A172 (cell line): ENCODE measurements at regions not wholly inside any gene's neighbourhood (a gene's known extent, or its start where the extent isn't known, plus 50 kb on each side); places are given as distances from the start of the nearest gene placed in this dataset.

ENCODE experiments used
- DNase-seq: peaks from one replicate; pipeline ENCODE4 v3.0.0-alpha.2; 2015; ENCODE audit warnings: low spot score

DNA sequence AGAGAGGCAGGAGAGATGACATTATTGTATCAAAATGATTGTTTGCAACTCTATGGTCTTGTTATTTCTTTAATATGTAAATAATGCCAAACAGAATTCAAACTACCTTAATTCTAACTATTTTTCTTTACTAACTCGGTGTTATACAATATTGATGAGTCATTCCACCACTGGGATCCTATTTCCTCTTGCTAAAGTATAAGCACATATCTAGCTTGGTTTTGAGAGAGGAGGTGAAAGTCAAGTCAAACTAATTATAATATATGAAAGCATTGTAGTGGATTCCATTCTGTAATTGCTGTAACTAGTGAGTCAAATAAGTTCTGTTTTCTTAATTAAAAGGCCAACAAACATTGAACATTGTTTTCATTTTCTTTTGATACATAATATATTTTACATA, 837.6 kb downstream of the PDHA2 start:
- DNase-seq, result peak; percentile 19

DNA sequence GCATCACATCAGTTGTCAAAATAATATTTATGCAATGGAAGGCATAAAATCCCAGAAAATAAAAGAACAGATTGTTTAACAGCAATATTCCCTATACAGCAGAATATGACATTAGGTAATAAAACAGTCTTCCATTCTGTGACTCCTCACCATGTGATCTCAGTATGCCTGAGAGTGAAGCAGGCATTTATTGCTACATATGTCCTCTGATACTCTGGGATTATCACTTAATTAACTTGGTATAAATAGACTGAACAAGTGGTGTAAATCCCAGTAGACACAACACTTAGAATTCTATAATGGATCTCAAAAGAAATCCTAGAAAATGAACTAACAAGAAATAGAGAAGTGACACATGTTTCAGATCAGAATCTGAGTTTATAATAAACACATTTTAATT, 841.3 kb downstream of the PDHA2 start:
- no peak for DNase-seq

DNA sequence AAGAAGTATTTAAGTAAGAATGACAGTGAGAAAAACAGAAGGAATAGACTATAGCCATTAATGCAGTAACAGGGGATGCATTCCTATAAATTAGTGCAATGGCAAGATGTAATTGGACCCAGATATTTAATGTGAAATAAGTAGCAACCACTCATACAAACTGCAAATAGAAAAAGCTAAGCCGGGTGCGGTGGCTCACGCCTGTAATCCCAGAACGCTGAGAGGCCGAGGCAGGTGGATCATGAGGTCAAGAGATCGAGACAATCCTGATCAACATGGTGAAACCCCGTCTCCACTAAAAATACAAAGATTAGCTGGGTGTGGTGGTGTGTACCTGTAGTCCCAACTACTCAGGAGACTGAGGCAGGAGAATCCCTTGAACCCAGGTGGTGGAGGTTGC, 845.8 kb downstream of the PDHA2 start:
- DNase-seq, result no peak

DNA sequence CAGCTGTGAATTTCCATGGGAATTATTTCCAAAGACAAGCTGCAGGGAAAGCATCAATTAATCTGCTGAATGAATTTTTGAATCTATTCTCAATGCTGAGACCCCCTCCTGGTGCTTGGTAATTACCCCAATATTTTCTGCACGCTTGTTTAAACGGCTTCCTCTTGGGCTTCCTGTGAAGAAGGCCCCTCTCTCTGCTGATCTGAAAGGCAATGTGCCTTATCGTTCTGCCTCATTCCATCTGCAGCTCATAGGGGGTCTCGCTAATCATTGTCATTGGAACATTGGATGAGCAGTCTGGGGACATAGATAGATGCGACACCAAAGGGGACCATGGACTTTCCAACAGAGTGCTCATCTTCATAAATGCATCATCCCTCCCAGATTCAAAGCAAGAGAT, 851.6 kb downstream of the PDHA2 start:
- DNase-seq, result no peak

GRCh38 chr4:96698831-96699230, 858.9 kb downstream of the PDHA2 start:
- DNase-seq, result no peak

DNA sequence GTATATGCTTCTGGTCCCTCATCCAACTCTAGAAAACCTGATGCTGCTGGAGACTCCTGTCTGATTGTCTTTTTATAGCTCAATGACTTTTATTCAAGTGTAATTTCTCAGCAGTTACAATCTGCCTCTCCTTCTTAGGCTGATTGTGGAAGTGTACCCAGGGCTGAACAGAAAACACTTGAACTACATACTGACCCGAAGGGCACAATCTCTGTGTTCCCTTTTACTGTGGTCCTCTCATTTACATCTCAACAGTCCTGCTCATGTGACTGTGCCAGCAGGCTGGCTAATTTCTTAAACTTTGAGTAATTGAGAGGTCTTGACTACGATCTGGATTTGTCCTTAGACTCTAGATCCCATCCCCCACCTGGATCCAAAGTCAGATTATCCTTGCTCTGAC, 863.4 kb downstream of the PDHA2 start:
- no peak for DNase-seq

DNA sequence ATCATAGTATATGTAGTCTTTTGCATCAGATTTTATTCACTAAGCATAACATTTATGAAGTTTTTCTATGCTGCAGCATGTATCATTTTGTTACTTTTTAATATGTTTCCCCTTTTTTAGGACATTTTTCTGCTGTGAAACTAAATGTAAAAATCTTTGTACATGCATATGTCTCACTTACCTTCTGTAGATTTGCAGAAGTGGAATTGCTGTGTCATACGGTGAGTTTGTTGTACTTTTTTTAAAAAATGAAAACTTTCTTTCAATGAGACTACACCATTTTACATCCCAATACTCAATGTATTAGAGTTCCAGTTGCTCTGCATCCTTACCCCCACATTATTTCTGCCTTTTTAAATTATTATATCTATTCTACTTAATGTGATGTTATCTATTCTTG, 868.9 kb downstream of the PDHA2 start:
- no peak for DNase-seq

DNA sequence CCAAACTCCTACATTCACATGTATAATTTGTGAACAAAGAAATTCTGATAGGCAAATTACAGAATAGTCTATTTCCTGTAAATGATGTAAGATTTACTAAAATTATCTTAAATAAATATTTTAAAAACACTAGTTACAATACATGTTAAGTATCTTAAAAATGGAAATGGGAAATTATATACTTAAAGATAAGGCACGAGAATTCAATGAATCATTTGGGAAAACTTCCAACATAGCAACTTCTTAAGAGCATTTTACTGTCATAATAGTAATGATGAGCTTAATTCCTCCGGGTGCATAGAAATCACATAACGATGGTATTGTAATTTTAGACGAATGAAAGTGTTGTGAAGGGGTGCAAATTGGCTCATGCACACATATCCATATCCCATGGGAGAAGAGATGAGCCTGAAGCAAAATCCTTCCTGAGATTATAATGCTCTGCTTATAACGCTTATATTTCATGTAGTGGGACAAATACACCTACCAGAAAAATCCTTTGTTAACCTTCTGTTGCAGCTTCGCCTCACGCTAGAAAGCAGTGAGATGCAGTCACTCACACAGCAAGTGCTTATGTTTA, 873.5 kb downstream of the PDHA2 start:
- DNase-seq, result no peak

DNA sequence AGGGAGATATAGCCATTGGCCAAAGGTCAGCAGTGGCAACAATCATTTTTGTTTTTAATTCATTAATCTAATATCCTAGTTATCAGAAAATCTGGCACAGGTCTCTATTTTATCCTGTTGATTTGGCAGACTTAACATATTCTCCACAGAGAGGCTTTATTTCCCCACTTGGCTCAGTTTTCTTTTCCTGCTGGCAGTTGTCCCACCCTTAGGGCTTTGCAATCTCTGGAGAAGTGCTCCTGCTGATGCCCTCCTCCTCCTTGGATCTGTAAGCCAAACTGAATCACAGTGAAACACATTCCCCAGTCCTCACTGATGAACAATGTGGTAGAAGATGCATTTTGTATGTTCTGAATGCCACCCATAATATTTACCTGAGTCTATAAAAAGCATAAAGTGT, 889.7 kb downstream of the PDHA2 start:
- DNase-seq, result no peak

DNA sequence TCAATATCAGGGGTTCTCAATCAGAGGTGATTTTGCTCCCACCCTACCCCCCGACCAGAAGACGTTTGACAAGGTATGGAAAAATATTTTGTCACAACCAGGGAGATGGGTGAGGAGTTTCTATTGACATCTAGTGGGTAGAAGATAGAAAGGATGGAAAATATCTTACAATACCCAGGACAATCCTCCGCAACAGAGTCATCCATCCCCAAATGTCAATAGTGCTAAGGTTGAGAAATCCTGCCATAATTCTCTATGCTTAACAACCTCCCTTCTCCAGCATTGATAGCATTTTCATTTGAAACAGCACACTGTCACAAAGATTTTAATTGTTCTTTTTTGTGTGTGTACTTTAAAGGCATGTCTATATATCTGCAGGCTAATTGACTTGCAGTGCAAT, 890.5 kb downstream of the PDHA2 start:
- no peak for DNase-seq

DNA sequence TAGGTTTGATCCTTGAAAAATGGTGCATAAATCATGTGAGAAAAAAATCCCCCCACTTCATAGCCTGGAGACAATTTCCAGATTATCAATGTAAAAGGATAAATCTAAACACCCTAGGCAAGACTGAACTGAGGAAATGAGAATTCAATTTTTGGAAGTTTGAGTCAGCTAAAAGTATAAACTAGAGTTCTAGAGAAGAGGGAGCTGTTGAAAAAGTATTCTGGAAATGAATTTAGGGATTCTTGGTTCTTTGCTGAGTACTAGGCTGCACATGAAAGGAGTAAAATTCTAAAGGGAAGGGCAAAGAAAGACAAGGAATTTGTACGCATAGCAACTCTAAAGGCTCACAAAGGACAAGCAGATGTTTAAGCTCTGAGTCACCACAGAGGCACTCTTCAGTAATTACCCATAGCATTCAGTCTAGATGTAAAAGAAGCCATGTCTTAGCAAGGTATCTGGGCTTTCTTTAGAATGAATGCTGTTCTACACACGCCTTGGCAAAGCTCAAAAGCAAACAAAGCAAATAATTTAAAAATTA, 896.5 kb downstream of the PDHA2 start:
- DNase-seq, result peak; percentile 85

DNA sequence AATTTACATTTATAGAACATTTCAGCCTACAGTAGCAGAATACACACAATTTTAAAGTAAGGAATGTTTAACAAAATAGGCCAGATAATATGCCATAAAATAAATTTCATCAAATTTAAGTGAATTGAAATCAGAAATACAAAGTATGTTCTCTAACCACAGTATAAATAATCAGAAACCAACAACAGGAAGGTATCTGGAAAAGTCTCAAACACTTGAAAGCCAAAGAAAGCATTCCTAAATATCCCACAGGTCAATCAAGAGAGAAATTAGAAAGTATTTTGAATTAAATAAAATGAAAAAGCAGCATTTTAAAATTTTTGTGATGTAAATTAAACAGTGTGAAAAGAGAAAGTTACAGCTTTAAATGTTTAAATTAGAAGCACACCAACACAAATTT, 899.2 kb downstream of the PDHA2 start:
- DNase-seq, result no peak

DNA sequence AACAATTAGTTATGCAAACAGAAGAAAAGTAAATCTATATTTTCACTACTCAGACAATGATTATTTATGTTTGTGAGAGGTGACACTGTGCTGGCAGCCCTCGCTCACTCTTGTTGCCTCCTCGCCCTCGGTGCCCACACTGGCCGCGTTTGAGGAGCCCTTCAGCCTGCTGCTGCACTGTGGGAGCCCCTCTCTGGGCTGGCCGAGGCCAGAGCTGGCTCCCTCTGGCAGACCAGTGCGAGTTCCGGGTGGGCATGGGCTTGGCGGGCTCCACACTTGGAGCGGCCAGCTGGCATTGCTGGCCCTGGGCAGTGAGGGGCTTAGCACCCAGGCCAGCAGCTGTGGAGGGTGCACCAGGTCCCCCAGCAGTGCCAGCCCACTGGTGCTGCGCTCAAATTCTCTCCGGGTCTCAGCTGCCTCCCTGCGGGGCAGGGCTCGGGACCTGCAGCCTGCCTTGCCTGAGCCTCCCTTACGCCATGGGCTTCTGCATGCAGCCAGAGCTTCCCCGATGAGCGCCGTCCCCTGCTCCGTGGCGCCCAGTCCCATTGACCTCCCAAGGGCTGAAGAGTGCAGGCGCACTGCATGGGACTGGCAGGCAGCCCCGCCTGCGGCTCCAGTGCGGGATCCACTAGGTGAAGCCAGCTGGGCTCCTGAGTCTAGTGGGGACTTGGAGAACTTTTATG, 902.6 kb downstream of the PDHA2 start:
- no peak for DNase-seq

GRCh38 chr4:96744676-96745075, 904.8 kb downstream of the PDHA2 start:
- DNase-seq, result no peak

DNA sequence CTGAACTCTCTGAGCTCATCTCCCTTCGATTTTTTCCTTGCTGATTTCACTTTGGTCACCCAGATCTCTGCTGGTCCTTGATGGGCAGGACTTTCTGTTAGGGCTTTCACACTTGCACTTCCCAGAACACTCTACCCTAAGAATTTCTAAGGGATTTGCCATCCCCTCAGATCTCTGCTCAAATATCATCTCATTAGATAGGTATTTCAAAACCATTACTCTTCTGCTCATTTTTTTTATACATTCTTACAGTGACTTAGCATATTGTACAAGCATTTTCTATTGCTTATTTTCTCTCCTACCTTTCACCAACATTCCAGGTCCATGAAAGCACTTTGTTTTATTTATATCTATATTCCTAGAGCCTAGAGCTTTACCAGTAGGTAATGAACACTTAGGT, 913.3 kb downstream of the PDHA2 start:
- no peak for DNase-seq

DNA sequence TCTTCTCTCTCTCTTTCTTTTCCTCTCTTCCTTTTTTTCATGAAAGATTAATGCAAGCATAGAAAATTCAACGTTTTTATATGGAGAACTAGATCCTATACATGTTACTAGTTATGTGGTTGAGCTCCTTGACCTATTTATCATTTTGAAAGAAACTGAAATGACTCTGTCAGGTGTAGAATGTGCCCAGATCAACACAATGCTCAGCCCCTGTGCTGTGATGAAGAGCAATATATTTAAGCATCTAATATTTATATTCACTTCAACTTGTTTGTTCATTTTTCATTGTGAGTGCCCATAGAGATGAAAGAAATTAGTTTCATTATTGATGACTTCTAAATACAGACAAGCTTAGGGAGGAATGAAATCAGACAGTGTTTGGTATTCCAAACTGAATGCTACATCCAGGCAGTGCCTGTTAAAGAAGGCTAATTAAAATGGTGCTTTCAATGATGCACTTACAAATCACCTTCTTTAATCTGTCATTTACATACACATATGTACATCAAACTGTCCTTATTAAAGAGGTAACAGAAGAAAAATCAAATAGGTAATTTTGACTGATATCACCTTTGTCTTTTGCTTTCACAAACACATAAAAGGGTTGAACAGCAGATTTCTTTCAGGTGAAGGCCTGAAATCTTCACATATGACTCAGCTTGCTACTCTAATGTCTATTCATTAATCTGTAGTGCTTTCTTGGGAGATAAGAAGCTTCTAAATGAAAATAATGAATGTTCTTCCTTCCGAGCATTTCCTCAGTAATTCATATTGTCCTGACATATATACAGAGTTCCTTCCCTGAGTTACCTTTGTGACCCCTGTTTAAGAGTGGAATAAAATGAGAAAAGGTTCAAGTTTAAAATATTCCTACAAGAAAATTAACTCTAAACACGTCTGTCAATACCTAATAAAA, 915.9 kb downstream of the PDHA2 start:
- DNase-seq, result no peak

DNA sequence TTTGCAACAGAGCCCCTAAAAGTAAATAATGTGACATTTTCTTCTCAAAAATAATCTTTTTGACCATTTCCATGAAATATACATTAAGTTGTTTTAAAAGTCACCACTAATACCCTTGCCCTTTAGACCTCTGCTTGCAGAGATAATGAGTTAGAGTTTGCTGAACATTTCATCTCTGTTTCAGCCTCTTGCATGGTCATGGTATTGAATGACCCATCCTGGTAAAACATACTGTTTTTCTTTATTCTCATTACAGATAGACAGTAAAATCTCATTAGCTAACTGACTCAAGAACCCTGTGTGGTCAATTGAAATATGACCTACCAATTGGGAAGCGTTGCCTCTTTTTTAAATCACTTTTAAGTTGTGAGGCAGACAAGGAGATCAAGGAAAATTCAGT, 916.7 kb downstream of the PDHA2 start:
- no peak for DNase-seq

DNA sequence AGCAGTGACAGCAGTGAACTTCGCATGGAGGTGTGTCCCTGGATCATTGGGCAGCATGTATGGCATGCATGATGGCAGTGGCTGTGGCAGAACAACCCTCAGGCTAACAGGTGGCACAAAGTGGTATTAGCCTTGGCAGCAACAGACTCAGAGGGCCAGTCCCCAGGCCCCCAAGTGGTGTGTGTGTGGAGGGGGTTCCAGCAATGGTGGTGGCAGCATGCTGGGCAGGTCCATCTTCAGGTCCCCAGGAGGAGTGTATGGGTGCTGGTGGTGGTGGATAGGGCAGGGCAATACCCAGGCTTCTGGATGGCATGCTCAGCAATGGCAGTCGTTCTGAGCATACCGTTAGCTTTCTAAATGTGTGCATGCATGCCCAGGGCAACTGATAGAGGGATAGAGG, 923.7 kb downstream of the PDHA2 start:
- no peak for DNase-seq

DNA sequence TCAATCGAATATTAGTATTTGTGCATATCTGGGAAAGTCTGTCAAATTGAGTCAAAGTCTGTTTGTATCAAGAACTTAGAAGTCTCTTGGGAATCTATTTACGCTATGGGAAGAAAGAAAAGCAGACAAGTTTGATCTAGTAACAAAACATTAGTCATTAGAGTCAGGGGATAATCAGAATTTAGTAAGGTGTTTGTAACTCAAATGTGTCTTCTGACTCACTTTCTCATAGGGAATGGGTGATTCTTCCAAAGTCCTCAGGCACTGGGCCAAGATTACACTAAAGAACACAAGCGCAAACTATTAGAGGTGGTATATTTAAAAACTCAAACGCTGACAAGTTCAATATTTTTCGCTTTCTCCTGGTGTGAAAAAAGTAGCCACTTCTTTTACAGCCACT, 926.5 kb downstream of the PDHA2 start:
- no peak for DNase-seq

DNA sequence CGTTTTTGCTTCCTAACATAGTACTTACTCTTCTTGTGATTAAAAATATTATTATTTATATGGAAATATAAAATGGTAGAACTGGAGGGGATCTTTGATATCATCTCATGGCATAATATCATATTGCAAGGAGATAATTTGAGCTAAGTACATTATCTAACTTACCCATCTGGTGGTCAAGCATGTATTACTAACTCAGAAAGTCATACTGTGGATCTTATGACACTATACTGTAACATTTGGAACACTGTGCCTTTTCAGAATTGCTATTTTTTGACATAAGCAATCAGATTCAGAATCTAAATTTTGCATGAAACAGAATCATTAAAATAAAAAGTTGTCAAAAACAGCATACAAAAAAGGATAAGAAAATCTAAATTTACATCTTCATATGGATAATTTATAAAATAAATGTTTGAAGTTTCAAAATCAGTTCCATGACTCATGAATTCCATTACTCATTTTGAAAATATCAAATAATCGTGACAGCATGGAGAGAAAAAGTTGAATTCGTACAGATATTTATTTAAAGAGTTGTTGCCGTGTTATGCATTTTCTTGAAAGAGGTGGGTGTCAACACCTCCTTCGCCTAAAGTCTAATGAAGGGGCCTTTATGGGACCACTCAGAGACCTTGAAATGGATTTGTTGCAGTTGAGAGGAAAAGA, 928.1 kb downstream of the PDHA2 start:
- DNase-seq, result no peak

GRCh38 chr4:96775501-96775900, 935.6 kb downstream of the PDHA2 start:
- DNase-seq, result no peak

GRCh38 chr4:96776920-96777527, 937.1 kb downstream of the PDHA2 start:
- peak; percentile 40 for DNase-seq
